ENCODE measurements at regions not wholly inside any gene's neighbourhood (a gene's known extent, or its start where the extent isn't known, plus 50 kb on each side); places are given as distances from the start of the nearest gene placed in this dataset.
"Not testable (repeated sequence)": the region's sequence is repeated elsewhere in the genome, so short reads cannot be mapped to it uniquely, and the experiment has no call there.

DNA sequence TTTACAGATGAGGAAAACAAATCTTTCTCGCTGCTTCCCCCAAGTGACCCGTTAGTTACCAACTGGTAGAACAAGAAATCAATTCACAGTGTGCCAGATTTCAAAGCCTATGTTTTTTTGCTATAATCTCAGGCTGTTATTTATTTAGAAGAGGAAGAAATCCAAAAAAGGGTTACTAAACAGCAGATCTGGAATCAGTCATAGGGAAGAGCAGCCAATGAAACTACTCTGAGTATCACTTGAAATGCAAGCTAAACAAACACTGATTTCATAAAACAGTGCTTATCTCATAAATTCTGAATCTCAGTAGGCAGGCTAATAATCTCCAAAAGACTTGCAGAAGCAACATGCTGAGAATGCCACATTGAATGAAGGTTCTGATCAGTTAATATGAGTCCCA, 829.5 kb upstream of the ACO1 start:
- Histone ChIP-seq H3K27ac (ENCODE audit: low read depth, low read length) (no peak overlapping the region), H3K4me1 (ENCODE audit: control insufficient read depth, low read length) (no peaks in the 10 kb centered on the region), H3K9me3 (ENCODE audit: control insufficient read depth, insufficient read depth, low read length) (no peaks in the 10 kb centered on the region), H4K20me1 (ENCODE audit: control insufficient read depth, insufficient read depth, low read depth, low read length) (no peaks in the 10 kb centered on the region), H3F3A (ENCODE audit: control insufficient read depth, insufficient read depth) (no peaks in the 10 kb centered on the region), H3K36me3 (ENCODE audit: control insufficient read depth, low read length) (no peaks in the 10 kb centered on the region), H3K4me3 (ENCODE audit: low read length) (no peak overlapping the region), H3K4me2 (ENCODE audit: low read length) (no peak overlapping the region), H3K79me2 (ENCODE audit: control insufficient read depth, low read length) (no peaks in the 10 kb centered on the region), H3K27me3 (ENCODE audit: control insufficient read depth, low read length) (no peaks in the 10 kb centered on the region), H3K9me2 (replicated peaks; ENCODE audit: control insufficient read depth, low read length) (no peaks in the 10 kb centered on the region)
- no peak for TF ChIP-seq EZH2phosphoT487 (IDR thresholded peaks at IDR 0.05; ENCODE audit: borderline replicate concordance, low read length)
- TF ChIP-seq, protein P1, sequence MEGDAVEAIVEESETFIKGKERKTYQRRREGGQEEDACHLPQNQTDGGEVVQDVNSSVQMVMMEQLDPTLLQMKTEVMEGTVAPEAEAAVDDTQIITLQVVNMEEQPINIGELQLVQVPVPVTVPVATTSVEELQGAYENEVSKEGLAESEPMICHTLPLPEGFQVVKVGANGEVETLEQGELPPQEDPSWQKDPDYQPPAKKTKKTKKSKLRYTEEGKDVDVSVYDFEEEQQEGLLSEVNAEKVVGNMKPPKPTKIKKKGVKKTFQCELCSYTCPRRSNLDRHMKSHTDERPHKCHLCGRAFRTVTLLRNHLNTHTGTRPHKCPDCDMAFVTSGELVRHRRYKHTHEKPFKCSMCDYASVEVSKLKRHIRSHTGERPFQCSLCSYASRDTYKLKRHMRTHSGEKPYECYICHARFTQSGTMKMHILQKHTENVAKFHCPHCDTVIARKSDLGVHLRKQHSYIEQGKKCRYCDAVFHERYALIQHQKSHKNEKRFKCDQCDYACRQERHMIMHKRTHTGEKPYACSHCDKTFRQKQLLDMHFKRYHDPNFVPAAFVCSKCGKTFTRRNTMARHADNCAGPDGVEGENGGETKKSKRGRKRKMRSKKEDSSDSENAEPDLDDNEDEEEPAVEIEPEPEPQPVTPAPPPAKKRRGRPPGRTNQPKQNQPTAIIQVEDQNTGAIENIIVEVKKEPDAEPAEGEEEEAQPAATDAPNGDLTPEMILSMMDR (IDR thresholded peaks at IDR 0.05; ENCODE audit: low read depth, low read length, poor library complexity, severe bottlenecking): no peak

GRCh38 chr9:31556667-31557463, 827.6 kb upstream of the ACO1 start:
- Histone ChIP-seq H3K9me3 (ENCODE audit: control insufficient read depth, insufficient read depth, low read length) (no peaks in the 10 kb centered on the region), H3K4me2 (ENCODE audit: low read length) (no peak overlapping the region)

DNA sequence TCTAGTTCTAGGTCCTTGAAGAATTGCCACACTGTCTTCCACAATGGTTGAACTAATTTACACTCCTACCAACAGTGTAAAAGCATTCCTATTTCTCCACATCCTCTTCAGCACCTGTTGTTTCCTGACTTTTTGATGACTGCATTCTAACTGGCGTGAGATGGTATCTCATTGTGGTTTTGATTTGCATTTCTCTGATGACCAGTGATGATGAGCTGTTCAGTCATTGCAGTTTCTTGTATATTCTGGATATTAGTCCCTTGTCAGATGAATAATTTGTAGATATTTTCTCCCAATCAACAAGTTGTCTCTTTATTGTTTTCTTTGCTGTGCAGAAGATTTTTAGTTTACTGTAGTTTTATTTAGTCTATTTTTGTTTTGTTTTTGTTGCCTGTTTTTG, 812.3 kb upstream of the ACO1 start:
- not testable (repeated sequence) for H3K79me2 ChIP-seq (ENCODE audit: control insufficient read depth, low read length); H3K27me3 ChIP-seq (ENCODE audit: control insufficient read depth, low read length); H3K4me2 ChIP-seq (ENCODE audit: low read length); H3K36me3 ChIP-seq (ENCODE audit: control insufficient read depth, low read length); H3F3A ChIP-seq (ENCODE audit: control insufficient read depth, insufficient read depth); H3K9me2 ChIP-seq (replicated peaks; ENCODE audit: control insufficient read depth, low read length); H3K4me3 ChIP-seq (ENCODE audit: low read length); H3K9me3 ChIP-seq (ENCODE audit: control insufficient read depth, insufficient read depth, low read length); H3K27ac ChIP-seq (ENCODE audit: low read depth, low read length); H3K4me1 ChIP-seq (ENCODE audit: control insufficient read depth, low read length); H4K20me1 ChIP-seq (ENCODE audit: control insufficient read depth, insufficient read depth, low read depth, low read length)

More at GRCh38 chr9:31556667-31557463, 827.6 kb upstream of the ACO1 start:
- no peaks in the 10 kb centered on the region for H3F3A ChIP-seq (ENCODE audit: control insufficient read depth, insufficient read depth)
- H3K27ac ChIP-seq (ENCODE audit: low read depth, low read length): no peak overlapping the region
- no peak overlapping the region for H3K4me3 ChIP-seq (ENCODE audit: low read length)
- TF ChIP-seq, protein P1 (IDR thresholded peaks at IDR 0.05; ENCODE audit: low read depth, low read length, poor library complexity, severe bottlenecking): no peak
- TF ChIP-seq EZH2phosphoT487 (IDR thresholded peaks at IDR 0.05; ENCODE audit: borderline replicate concordance, low read length): no peak
- no peaks in the 10 kb centered on the region for H3K4me1 ChIP-seq (ENCODE audit: control insufficient read depth, low read length)
- no peaks in the 10 kb centered on the region for H3K9me2 ChIP-seq (replicated peaks; ENCODE audit: control insufficient read depth, low read length)
- H3K36me3 ChIP-seq (ENCODE audit: control insufficient read depth, low read length): no peaks in the 10 kb centered on the region
- no peaks in the 10 kb centered on the region for H4K20me1 ChIP-seq (ENCODE audit: control insufficient read depth, insufficient read depth, low read depth, low read length)
- no peaks in the 10 kb centered on the region for H3K27me3 ChIP-seq (ENCODE audit: control insufficient read depth, low read length)
- no peaks in the 10 kb centered on the region for H3K79me2 ChIP-seq (ENCODE audit: control insufficient read depth, low read length)

DNA sequence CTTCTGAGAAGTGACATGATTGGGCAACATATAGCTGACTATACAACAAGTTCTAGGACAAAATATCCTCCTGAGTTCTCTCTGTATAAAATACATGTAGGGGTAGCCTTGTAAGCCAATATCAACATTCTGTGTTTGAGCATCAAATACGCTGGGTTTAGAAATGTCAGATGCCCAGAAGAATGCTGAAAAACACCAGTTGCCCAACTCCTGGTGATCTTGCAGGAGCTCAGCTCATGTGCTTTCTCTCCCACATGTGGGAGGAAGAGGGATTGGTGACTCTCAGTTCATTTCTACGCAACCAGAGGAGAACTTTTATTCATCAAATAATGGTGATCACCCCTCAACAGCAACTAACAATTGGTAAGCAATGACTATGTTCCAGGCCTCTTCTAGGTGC, 810.9 kb upstream of the ACO1 start:
- H3K9me2 ChIP-seq (replicated peaks; ENCODE audit: control insufficient read depth, low read length): no peaks in the 10 kb centered on the region
- TF ChIP-seq, protein P1 (IDR thresholded peaks at IDR 0.05; ENCODE audit: low read depth, low read length, poor library complexity, severe bottlenecking): no peak
- TF ChIP-seq EZH2phosphoT487 (IDR thresholded peaks at IDR 0.05; ENCODE audit: borderline replicate concordance, low read length): no peak
- no peaks in the 10 kb centered on the region for H3K27me3 ChIP-seq (ENCODE audit: control insufficient read depth, low read length)
- H3K4me3 ChIP-seq (ENCODE audit: low read length): no peak overlapping the region
- H3F3A ChIP-seq (ENCODE audit: control insufficient read depth, insufficient read depth): no peaks in the 10 kb centered on the region
- H3K4me2 ChIP-seq (ENCODE audit: low read length): no peak overlapping the region
- no peaks in the 10 kb centered on the region for H4K20me1 ChIP-seq (ENCODE audit: control insufficient read depth, insufficient read depth, low read depth, low read length)
- H3K9me3 ChIP-seq (ENCODE audit: control insufficient read depth, insufficient read depth, low read length): no peaks in the 10 kb centered on the region
- H3K27ac ChIP-seq (ENCODE audit: low read depth, low read length): no peak overlapping the region
- H3K79me2 ChIP-seq (ENCODE audit: control insufficient read depth, low read length): no peaks in the 10 kb centered on the region
- H3K36me3 ChIP-seq (ENCODE audit: control insufficient read depth, low read length): no peaks in the 10 kb centered on the region
- H3K4me1 ChIP-seq (ENCODE audit: control insufficient read depth, low read length): no peaks in the 10 kb centered on the region

All from DOHH2 (cell line).